ENCODE measurements at regions not wholly inside any gene's neighbourhood (a gene's known extent, or its start where the extent isn't known, plus 50 kb on each side); places are given as distances from the start of the nearest gene placed in this dataset.

DNA sequence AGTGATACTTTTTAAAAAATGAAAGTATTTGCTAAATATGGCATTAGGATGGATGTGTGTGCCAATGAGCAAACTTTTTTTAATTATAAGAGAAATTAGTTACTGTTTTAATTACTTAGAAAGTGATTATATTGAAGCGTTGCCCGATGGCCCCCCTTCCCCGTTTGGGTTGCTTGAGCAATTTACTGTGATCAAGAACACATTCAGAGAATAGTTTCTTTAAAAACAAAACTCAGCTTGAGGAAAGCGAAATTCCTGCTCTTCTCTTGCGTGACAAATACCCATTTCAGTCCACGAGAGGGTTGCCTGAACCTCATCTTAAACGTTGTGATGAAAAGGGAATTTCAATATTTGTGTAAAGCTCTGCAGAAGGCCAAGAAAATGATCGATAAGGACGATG, 234.1 kb downstream of the GATA3 start:
- TF ChIP-seq, protein P1, sequence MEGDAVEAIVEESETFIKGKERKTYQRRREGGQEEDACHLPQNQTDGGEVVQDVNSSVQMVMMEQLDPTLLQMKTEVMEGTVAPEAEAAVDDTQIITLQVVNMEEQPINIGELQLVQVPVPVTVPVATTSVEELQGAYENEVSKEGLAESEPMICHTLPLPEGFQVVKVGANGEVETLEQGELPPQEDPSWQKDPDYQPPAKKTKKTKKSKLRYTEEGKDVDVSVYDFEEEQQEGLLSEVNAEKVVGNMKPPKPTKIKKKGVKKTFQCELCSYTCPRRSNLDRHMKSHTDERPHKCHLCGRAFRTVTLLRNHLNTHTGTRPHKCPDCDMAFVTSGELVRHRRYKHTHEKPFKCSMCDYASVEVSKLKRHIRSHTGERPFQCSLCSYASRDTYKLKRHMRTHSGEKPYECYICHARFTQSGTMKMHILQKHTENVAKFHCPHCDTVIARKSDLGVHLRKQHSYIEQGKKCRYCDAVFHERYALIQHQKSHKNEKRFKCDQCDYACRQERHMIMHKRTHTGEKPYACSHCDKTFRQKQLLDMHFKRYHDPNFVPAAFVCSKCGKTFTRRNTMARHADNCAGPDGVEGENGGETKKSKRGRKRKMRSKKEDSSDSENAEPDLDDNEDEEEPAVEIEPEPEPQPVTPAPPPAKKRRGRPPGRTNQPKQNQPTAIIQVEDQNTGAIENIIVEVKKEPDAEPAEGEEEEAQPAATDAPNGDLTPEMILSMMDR (IDR thresholded peaks at IDR 0.05; ENCODE audit: extremely low read depth, missing control alignments): no peak
- DNase-seq (ENCODE audit: low spot score): no peak

DNA sequence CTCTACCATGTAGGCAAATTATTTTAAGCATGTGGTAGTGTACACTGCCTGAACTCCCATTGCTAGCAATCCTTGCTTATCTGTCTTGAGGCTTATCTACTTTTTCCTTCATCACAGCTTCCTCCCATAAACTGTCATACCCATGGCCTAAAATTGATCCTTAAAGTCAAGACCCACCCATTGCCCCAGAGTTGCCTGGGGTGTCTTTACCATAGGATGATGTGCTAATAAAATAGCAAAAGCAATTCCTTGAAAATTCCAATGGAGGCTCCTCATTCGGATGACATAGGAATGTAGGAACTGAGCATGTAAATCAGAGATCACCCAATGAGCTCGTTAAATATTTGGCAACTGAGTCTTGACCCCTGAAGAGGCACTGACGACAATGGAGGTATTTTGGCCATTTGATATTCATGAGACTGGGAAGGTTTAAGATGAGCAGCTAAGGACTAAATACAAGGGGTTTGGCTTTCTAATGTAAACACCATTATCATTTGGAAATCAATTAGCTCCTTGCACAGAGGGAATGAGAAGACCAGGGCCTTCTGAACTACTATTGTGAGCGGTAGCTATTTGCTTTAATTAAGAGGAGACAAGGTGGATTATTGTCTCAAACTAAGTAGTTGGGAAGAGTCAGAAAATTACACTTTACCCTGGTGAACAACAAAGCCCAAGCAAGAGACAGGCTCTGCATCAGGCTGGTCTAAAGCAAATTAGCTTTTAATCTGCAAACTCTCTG, 234.9 kb downstream of the GATA3 start:
- DNase-seq (ENCODE audit: low spot score): no peak
- TF ChIP-seq, protein P1 (IDR thresholded peaks at IDR 0.05; ENCODE audit: extremely low read depth, missing control alignments): no peak

DNA sequence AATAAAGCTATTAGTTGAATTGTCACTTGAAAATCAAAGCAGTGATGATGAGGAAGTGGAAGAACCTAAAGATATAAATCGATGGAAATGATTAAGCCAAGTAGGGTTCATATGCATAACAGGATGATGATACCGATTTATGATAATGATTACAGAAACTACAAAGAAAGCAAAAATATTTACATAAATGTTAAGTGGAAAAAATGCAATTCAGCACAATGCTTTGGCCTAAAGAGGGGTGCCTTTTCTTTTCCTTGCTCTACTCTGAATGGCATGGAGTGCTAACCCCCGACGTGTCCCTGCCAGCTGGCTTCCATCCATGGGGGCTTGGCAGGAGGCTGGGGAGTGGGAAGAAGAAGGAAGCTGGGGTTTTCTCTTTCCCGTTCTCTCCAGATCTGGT, 240.3 kb downstream of the GATA3 start:
- no peak for DNase-seq (ENCODE audit: low spot score)
- TF ChIP-seq, protein P1 (IDR thresholded peaks at IDR 0.05; ENCODE audit: extremely low read depth, missing control alignments): no peak

DNA sequence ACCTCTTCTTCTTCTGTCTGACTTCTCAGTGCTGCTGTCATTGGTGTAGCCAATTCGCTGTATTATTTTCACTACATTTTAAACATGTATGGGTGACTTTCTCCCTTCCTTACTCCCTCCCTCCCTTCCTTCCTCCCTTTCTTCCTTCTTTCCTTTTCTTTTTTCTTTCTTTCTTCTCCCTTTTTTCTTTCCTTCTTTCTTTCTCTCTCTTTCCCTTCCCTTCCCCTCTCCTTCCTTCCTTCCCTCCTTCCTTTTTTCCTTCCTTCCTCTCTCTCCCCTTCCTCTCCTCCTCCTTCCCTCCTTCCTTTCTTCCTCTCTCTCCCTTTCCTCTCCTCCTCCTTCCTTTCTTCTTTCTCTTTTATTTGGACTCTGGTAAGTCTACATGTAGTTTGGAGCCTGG, 240.8 kb downstream of the GATA3 start:
- TF ChIP-seq, protein P1 (IDR thresholded peaks at IDR 0.05; ENCODE audit: extremely low read depth, missing control alignments): no peak
- DNase-seq (ENCODE audit: low spot score): no peak

DNA sequence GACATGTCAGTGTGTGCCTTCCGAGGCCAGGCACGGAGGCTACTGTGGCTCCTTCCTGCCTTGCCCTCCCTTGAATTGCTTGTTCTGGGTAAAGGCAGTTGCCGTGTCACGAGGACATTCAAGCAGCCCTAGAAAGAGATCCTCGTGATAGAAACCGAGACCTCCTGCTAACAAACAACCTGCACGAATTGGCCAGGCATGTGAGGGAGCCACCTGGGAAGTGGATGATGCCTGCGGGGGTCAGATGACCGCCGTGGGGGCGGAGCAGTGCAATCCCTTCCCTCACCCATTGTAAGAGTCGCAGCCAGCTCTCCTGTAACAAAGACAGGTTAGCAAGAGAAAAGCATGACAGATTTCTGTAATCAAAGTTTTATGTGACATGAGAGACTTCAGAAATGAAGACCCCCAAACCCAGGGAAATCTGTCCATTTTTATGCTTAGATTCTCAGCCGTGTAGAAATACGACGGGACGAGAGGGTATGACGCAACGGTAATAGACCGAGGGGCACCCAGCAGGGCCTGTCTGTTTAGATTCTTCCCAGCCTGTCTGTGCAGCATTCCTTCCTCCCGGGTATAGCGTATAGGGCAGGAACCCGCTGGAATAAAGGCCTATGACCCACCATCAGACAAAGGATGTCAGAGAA, 241.7 kb downstream of the GATA3 start:
- no peak for DNase-seq (ENCODE audit: low spot score)
- TF ChIP-seq, protein P1 (IDR thresholded peaks at IDR 0.05; ENCODE audit: extremely low read depth, missing control alignments): no peak

DNA sequence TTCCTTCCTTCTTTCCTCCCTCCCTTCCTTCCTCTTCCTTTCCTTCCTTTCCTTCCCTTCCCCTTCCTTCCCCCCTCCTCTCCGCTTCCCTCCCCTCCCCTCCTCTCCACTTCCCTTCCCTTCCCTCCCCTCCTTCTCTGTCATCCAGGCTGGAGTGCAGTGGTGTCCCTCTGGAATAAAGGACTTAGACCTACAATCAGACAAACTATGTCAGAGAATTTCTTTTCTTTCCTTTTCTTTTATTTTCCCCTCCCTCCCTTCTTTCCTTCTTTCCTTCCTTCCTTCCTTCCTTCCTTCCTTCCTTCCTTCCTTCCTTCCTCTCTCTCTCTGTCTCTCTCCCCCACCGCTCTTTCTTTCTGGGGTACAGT, 242.2 kb downstream of the GATA3 start:
- no peak for DNase-seq (ENCODE audit: low spot score)
- TF ChIP-seq, protein P1 (IDR thresholded peaks at IDR 0.05; ENCODE audit: extremely low read depth, missing control alignments): no peak

DNA sequence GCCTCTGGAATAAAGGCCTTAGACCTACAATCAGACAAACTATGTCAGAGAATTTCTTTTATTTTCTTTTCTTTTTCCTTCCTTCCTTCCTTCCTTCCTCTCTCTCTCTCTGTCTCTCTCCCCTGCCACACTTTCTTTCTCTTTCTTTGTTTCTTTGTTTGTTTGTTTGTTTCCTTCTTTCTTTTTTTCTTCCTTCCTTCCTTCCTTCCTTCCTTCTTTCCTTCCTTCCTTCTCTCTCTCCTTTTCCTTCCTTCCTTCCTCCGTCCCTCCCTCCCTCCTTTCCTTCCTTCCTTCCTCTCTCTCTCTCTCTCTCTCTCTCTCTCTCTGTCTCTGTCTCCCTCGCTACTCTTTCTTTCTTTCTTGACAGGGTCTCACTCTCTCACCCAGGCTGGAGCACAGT, 242.6 kb downstream of the GATA3 start:
- TF ChIP-seq, protein P1 (IDR thresholded peaks at IDR 0.05; ENCODE audit: extremely low read depth, missing control alignments): no peak
- DNase-seq (ENCODE audit: low spot score): no peak

All from GM20000 (cell line).